ENCODE measurements at regions not wholly inside any gene's neighbourhood (a gene's known extent, or its start where the extent isn't known, plus 50 kb on each side); places are given as distances from the start of the nearest gene placed in this dataset.
"Not testable (repeated sequence)": the region's sequence is repeated elsewhere in the genome, so short reads cannot be mapped to it uniquely, and the experiment has no call there.

DNA sequence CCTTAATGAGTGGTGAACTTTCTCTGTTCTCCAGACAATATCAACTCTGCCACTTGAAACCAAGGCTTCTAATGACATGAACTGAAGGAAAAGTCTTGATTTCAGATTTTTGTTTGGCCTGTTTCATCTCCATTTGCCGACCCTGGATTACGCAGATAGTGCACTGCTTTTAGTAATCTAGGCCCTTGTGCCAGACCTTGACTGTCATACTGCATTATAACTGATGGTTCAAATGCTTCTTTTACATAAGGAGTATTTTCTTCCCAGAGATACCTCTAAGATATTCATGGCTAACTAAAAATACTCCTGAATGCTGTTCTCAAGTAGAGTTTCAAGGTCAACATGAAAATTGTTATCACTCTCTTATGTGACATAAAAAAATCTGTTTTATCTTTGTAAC is 238.7 kb upstream of the SEMA6A start:
- DNase-seq: no peak

GRCh38 chr5:116810951-116811350 is 236.3 kb upstream of the SEMA6A start:
- DNase-seq: no peak

DNA sequence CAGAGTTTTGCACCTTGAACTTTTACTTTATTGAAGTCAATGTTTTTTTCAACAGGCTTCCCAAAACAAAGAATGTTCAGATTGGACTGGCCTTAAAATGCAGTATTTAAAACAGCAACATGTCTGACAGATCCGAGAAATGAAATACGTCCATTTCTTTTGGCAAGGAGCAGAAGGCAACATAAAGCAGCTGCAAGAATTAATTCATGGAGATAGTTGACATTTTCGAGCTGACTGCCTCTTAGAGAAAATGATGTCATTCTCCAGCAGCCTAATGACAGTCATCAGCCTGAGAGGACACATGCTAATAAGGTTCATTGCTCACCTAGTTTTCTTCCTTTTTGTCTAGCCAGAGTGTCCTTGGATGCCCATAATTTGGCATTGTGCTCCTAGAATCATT is 232.2 kb upstream of the SEMA6A start:
- no peak for DNase-seq

DNA sequence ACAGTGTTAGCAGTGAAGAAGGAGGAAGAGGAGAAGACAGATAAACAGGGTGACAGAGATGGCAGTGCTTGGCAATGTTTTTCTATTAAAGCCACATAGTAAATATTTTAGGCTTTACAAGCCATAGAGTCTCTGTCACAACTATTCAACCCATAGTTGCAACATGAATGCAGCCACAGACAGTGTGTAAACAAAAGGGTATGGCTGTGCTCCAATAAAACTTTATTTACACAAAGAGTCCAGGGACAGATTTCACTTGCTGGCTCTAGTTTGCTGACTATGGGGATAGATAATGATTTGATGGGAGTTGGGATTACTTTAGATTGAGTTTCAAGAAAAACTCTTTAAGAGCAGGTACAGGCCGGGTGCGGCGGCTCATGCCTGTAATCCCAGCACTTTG is 224.8 kb upstream of the SEMA6A start:
- DNase-seq: no peak

- DNase-seq: no peak
These were observed 220.6 kb upstream of the SEMA6A start for GRCh38 chr5:116795189-116795588.

DNA sequence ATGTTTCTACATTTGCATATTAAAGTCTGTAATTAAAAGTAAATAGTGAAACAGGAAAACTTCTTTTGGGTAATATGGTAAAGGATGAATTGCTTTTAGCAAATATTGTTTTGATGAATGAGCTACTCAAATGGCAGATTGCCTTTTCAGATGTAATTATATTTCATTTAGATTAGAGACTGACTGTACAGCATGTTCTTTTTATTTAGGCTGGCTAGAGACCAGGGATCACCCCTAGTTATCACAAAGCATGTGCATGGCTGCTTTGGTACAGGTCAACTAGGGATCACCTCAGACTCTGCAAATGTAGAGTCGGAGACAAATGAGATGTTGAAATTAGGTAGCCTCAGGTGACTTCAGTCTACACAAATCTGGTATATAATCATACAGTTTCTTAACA is 214.9 kb upstream of the SEMA6A start:
- no peak for DNase-seq

- no peak for DNase-seq
These were observed 214.3 kb upstream of the SEMA6A start for GRCh38 chr5:116788851-116789403.

GRCh38 chr5:116787570-116787969 is 212.9 kb upstream of the SEMA6A start:
- no peak for DNase-seq

DNA sequence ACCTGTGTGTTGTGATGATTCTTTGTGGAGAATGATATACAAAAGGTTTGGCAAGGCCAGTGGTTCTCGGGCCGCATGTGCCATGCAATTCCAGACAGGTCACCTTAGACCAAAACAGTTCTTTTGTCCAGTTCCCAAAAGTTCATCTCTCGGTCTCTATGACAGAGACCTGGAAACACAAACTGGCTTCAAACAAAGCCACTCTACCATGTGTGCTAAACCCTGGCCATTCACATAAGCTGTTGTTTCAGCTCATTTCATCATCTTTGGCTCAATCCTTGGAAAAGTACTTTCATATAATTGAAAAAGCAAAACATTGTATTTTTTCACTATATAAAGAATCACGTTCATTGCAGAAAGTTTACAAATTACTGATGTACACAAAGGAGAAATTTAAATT is 210.5 kb upstream of the SEMA6A start:
- no peak for DNase-seq

GRCh38 chr5:116779846-116780245 is 205.2 kb upstream of the SEMA6A start:
- DNase-seq: no peak

- DNase-seq: no peak
These were observed 204.1 kb upstream of the SEMA6A start for GRCh38 chr5:116778651-116779280.

GRCh38 chr5:116778032-116778431 is 203.4 kb upstream of the SEMA6A start:
- no peak for DNase-seq

GRCh38 chr5:116773926-116774325 is 199.3 kb upstream of the SEMA6A start:
- no peak for DNase-seq

- DNase-seq: no peak
These were observed 198.2 kb upstream of the SEMA6A start for GRCh38 chr5:116772806-116773205.

DNA sequence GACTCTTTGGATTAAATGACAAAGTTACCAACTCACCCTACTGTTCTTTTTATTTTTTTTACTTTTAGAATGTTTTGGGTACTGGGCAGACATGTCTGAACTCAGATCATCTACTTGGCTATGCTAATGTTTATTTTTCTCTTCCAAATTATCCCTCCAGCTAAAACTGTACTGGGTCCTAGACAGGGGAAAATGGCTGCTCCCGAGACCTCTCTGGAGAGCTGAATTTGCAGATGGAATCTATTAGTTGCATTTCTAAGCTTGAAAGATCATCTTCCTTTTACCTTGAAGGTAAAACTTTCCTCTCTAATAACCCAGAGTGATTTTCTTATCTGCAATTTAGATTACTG is 197.5 kb upstream of the SEMA6A start:
- DNase-seq: no peak

GRCh38 chr5:116771466-116772151 is 197.0 kb upstream of the SEMA6A start:
- no peak for DNase-seq

GRCh38 chr5:116769953-116770352 is 195.3 kb upstream of the SEMA6A start:
- not testable (repeated sequence) for DNase-seq

- DNase-seq: no peak
These were observed 194.8 kb upstream of the SEMA6A start for GRCh38 chr5:116769470-116769869.

- DNase-seq: no peak
These were observed 191.9 kb upstream of the SEMA6A start for GRCh38 chr5:116766470-116766947.

DNA sequence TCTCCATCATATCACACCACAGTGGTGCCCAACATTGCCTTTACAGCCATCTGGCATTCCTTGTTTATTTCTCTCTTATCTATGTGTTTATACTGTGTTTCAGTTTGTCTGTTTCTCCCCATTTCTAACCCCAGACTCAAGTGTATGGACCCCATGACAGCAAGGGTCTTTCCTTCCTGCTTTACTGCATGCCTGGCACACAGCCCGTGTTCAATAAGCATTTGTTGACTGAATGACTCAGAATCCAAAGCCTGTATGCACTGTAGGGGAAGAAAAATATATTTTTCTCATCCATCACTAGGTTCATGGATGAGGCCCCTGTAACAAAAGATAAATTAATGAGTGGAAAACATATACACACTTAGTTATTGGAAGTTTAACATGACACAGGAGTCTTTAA is 190.8 kb upstream of the SEMA6A start:
- DNase-seq: no peak

GRCh38 chr5:116764941-116765340 is 190.3 kb upstream of the SEMA6A start:
- DNase-seq: no peak

- no peak for DNase-seq
These were observed 189.6 kb upstream of the SEMA6A start for GRCh38 chr5:116763987-116764866.

DNA sequence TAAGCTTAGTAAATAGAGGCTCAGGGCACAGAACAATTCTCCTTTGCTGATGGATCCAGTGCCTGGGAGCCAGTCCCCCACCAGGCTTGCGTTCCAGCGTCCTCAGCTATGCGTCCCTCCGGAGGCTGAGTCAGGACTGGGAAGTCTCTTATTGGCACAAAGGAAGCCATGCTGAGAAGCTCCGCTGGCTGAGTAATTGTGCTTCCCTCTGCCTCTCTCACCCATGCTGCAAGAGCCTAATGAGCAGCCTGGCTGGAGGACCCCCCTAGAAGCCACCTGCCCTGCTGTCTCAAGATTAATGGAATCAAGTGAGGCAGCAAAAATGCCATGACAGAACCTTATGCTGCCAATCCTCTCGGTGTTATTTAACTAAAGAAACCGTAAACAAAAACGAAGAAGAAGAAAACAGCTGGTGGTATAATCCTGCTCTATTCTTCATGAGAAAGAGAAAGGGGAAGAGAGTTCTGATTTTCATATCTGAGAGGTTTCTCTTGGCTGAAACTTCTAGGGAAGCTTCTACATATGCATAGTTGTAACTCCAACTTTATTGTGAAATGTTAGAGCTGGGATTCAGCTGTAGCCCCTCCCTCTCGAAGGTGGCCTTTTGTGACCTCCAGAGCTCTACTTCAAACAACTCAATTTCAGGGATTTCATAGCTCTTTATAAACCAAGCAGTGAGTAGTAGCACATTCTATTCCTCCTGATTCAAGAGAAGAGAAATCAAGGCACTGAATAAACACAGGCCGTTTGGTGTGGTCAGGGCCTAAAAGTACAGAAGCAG is 185.4 kb upstream of the SEMA6A start:
- DNase-seq: no peak

All from stimulated activated naive CD4-positive, alpha-beta T cell (primary cell).